H1 (cell line): ENCODE measurements at regions not wholly inside any gene's neighbourhood (a gene's known extent, or its start where the extent isn't known, plus 50 kb on each side); places are given as distances from the start of the nearest gene placed in this dataset.
"Not testable (repeated sequence)": the region's sequence is repeated elsewhere in the genome, so short reads cannot be mapped to it uniquely, and the experiment has no call there.

ENCODE experiments used
- CTCF ChIA-PET: fragments of 300-600 bp; sonication (Branson Sonifier 250); formaldehyde crosslinking; loops from one replicate; lab custom pipeline; 2021; ENCODE audit not compliant: partially characterized antibody; lab: Charles Lee
- POLR2A ChIA-PET: fragments of 300-600 bp; sonication (Branson Sonifier 250); formaldehyde crosslinking; loops from one replicate; lab custom pipeline; 2021; ENCODE audit warnings: inconsistent platforms; ENCODE audit not compliant: partially characterized antibody; lab: Charles Lee
- DNase-seq, 2 experiments: peaks; one replicate each; pipeline versions ENCODE4 v3.0.0 to v3.0.0-alpha.2; 2010 to 2022; ENCODE audit warnings: low spot score in 2 of 2, low read depth in 1 of 2, mixed read lengths in 1 of 2
- FAIRE-seq: peaks from 2 replicates; lab custom pipeline; 2011; peaks lifted over from hg19 to GRCh38; lab: Jason Lieb, UNC
- H2AFZ ChIP-seq: 2 replicates; pipeline ENCODE4 v1.8.1; 2012; ENCODE audit warnings: low read length, inconsistent platforms
- H2AK5ac ChIP-seq: 2 replicates; pipeline ENCODE4 v1.6.1; 2013; ENCODE audit warnings: low read depth, low read length
- H2BK120ac ChIP-seq: replicated peaks from 2 replicates; pipeline ENCODE3; 2013; ENCODE audit warnings: low read depth, low read length, inconsistent platforms
- H2BK12ac ChIP-seq: 2 replicates; pipeline ENCODE4 v1.6.1; 2013; ENCODE audit warnings: low read depth, low read length
- H2BK15ac ChIP-seq: 2 replicates; pipeline ENCODE4 v1.6.1; 2013; ENCODE audit warnings: low read length
- H2BK20ac ChIP-seq: 2 replicates; pipeline ENCODE4 v1.6.1; 2013; ENCODE audit warnings: low read length
- H2BK5ac ChIP-seq: 2 replicates; pipeline ENCODE4 v1.6.1; 2013; ENCODE audit warnings: low read depth, low read length
- H3K14ac ChIP-seq: 2 replicates; pipeline ENCODE4 v1.6.1; 2013; ENCODE audit warnings: inconsistent platforms; ENCODE audit not compliant: insufficient read length
- H3K18ac ChIP-seq: 2 replicates; pipeline ENCODE4 v1.6.1; 2013; ENCODE audit warnings: low read length; ENCODE audit errors: extremely low read depth
- H3K23ac ChIP-seq: 2 replicates; pipeline ENCODE4 v1.6.1; 2013; ENCODE audit warnings: inconsistent platforms; ENCODE audit not compliant: insufficient read length
- H3K23me2 ChIP-seq: 2 replicates; pipeline ENCODE4 v1.6.1; 2013; ENCODE audit warnings: low read depth, low read length
- H3K27ac ChIP-seq: 2 replicates; pipeline ENCODE4 v1.6.1; 2011; ENCODE audit warnings: low read depth, low read length, inconsistent platforms
- H3K27me3 ChIP-seq, 4 experiments: replicated peaks in 1 of 4; 1 replicate in 1 of 4; 2 replicates in 3 of 4; pipeline versions ENCODE4 v1.6.1 to v1.8.1; 2011 to 2013; ENCODE audit warnings: low read length in 3 of 4, mild to moderate bottlenecking in 3 of 4, inconsistent platforms in 2 of 4, mixed read lengths in 2 of 4, moderate library complexity in 1 of 4; ENCODE audit not compliant: control insufficient read depth in 3 of 4, insufficient read depth in 3 of 4; ENCODE audit errors: extremely low read depth in 1 of 4
- H3K36me3 ChIP-seq, 4 experiments: 2 replicates each; pipeline versions ENCODE4 v1.6.1 to v1.8.1; 2011 to 2013; ENCODE audit warnings: mild to moderate bottlenecking in 4 of 4, low read length in 3 of 4, moderate library complexity in 2 of 4, control low read depth in 1 of 4, inconsistent platforms in 1 of 4; ENCODE audit not compliant: insufficient read depth in 4 of 4, control insufficient read depth in 2 of 4
- H3K4ac ChIP-seq: replicated peaks from 2 replicates; pipeline ENCODE3; 2013; ENCODE audit warnings: low read length, low read depth, mixed read lengths, inconsistent platforms; ENCODE audit not compliant: insufficient read length
- H3K4me1 ChIP-seq, 4 experiments: replicated peaks in 1 of 4; 1 replicate in 1 of 4; 2 replicates in 3 of 4; pipeline versions ENCODE4 v1.6.1 to v1.8.1; 2011 to 2013; ENCODE audit warnings: low read length in 3 of 4, inconsistent platforms in 2 of 4, mixed read lengths in 1 of 4; ENCODE audit not compliant: insufficient read depth in 4 of 4, control insufficient read depth in 3 of 4
- H3K4me2 ChIP-seq, 2 experiments: 2 replicates each; pipeline versions ENCODE4 v1.6.1 to v1.8.1; 2011 to 2013; ENCODE audit warnings: low read depth in 2 of 2, low read length in 2 of 2, control low read depth in 1 of 2, inconsistent platforms in 1 of 2, mild to moderate bottlenecking in 1 of 2; ENCODE audit not compliant: insufficient read depth in 1 of 2
- H3K4me3 ChIP-seq, 4 experiments: fragments of 200-600, 300-600 bp in 1 of 4; sonication (generic), shearing (Covaris generic), sonication (Bioruptor Twin) in 1 of 4; 2 replicates each; pipeline versions ENCODE4 v1.5.1 to v1.8.1; 2011 to 2016; ENCODE audit warnings: low read length in 4 of 4, low read depth in 3 of 4, control low read depth in 2 of 4, inconsistent platforms in 2 of 4, mild to moderate bottlenecking in 2 of 4, mixed read lengths in 1 of 4, moderate library complexity in 1 of 4; ENCODE audit not compliant: insufficient read depth in 2 of 4; ENCODE audit errors: extremely low read depth in 1 of 4
- H3K56ac ChIP-seq: replicated peaks from 2 replicates; pipeline ENCODE3; 2013; ENCODE audit warnings: low read depth, mild to moderate bottlenecking, mixed read lengths, low read length, inconsistent platforms; ENCODE audit not compliant: insufficient read length
- H3K79me1 ChIP-seq: 2 replicates; pipeline ENCODE4 v1.6.1; 2013; ENCODE audit warnings: low read depth, low read length, control low read depth
- H3K79me2 ChIP-seq, 2 experiments: 2 replicates each; pipeline versions ENCODE4 v1.6.1 to v1.8.1; 2012 to 2013; ENCODE audit warnings: low read length in 2 of 2, mild to moderate bottlenecking in 2 of 2, inconsistent platforms in 1 of 2; ENCODE audit not compliant: insufficient read depth in 2 of 2, control insufficient read depth in 1 of 2
- H3K9ac ChIP-seq, 4 experiments: replicated peaks in 1 of 4; 1 replicate in 1 of 4; 2 replicates in 3 of 4; pipeline versions ENCODE4 v1.6.1 to v1.8.1; 2011 to 2013; ENCODE audit warnings: low read depth in 3 of 4, low read length in 3 of 4, control low read depth in 2 of 4, mild to moderate bottlenecking in 2 of 4, moderate library complexity in 2 of 4, inconsistent platforms in 1 of 4; ENCODE audit errors: extremely low read depth in 1 of 4
- H3K9me3 ChIP-seq, 2 experiments: 2 replicates each; pipeline versions ENCODE4 v1.6.1 to v1.8.1; 2012 to 2013; ENCODE audit warnings: mild to moderate bottlenecking in 2 of 2, moderate library complexity in 2 of 2, control low read depth in 1 of 2, inconsistent platforms in 1 of 2, low read depth in 1 of 2, low read length in 1 of 2, mixed read lengths in 1 of 2; ENCODE audit not compliant: insufficient read depth in 2 of 2
- H4K20me1 ChIP-seq, 2 experiments: replicated peaks in 1 of 2; 2 replicates each; pipeline versions ENCODE3 to v1.8.1; 2011 to 2013; ENCODE audit warnings: inconsistent platforms in 2 of 2, low read length in 2 of 2, mild to moderate bottlenecking in 1 of 2; ENCODE audit not compliant: insufficient read depth in 2 of 2, control insufficient read depth in 1 of 2
- H4K5ac ChIP-seq: 2 replicates; pipeline ENCODE4 v1.6.1; 2013; ENCODE audit warnings: low read length, low read depth, mixed read lengths, inconsistent platforms; ENCODE audit not compliant: insufficient read length
- H4K8ac ChIP-seq: 2 replicates; pipeline ENCODE4 v1.8.0; 2013; ENCODE audit warnings: mild to moderate bottlenecking, moderate library complexity, low read length, inconsistent platforms; ENCODE audit not compliant: insufficient read depth; ENCODE audit errors: extremely low read depth
- H4K91ac ChIP-seq: replicated peaks from 2 replicates; pipeline ENCODE3; 2013; ENCODE audit warnings: low read length, mixed read lengths, inconsistent platforms; ENCODE audit not compliant: insufficient read length
- CEBPB ChIP-seq: IDR thresholded peaks from 2 replicates; pipeline ENCODE4 v1.6.1; 2012; ENCODE audit warnings: low read depth, low read length
- SIX5 ChIP-seq: IDR thresholded peaks from 2 replicates; pipeline ENCODE4 v1.6.1; 2011; ENCODE audit warnings: mild to moderate bottlenecking, low read depth, low read length
- TBP ChIP-seq: IDR thresholded peaks from 2 replicates; pipeline ENCODE4 v1.6.1; 2011; ENCODE audit warnings: low read depth, low read length, improper control_type of control experiment
- TEAD4 ChIP-seq: IDR thresholded peaks from 2 replicates; pipeline ENCODE4 v1.6.1; 2012; ENCODE audit warnings: low read depth, low read length, inconsistent platforms, mixed read lengths
- WGBS, 2 experiments: shearing (Covaris generic) in 1 of 2; methylation state at CpG; one replicate each; pipeline versions ENCODE4 v1.1.6 to v1.1.7; 2013 to 2015; ENCODE audit warnings: low lambda C conversion rate in 2 of 2, mixed read lengths in 2 of 2, inconsistent platforms in 1 of 2, low coverage in 1 of 2, missing lambda C conversion rate in 1 of 2; ENCODE audit not compliant: insufficient replicate concordance in 2 of 2, insufficient coverage in 1 of 2, insufficient read length in 1 of 2; ENCODE audit errors: extremely low coverage in 1 of 2, missing lambda C conversion rate in 1 of 2; 5-methylcytosine and 5-hydroxymethylcytosine counted together
- TF ChIP-seq, protein P1 (sequence below): IDR thresholded peaks from 2 replicates; pipeline ENCODE4 v1.6.1; 2011; ENCODE audit warnings: low read length, improper control_type of control experiment
- TF ChIP-seq, protein P2 (sequence below), 3 experiments: IDR thresholded peaks; 1 replicate in 2 of 3; 2 replicates in 1 of 3; pipeline versions ENCODE4 v1.5.1 to v1.6.1; 2011; ENCODE audit warnings: low read length in 3 of 3, mild to moderate bottlenecking in 3 of 3, inconsistent platforms in 2 of 3, low read depth in 1 of 3, moderate library complexity in 1 of 3; ENCODE audit not compliant: insufficient read depth in 1 of 3; ENCODE audit errors: control extremely low read depth in 1 of 3
- TF ChIP-seq, protein P3 (sequence below): IDR thresholded peaks from 2 replicates; pipeline ENCODE4 v1.6.1; 2011; ENCODE audit warnings: low read depth, mild to moderate bottlenecking, low read length; ENCODE audit not compliant: insufficient read depth

DNA sequence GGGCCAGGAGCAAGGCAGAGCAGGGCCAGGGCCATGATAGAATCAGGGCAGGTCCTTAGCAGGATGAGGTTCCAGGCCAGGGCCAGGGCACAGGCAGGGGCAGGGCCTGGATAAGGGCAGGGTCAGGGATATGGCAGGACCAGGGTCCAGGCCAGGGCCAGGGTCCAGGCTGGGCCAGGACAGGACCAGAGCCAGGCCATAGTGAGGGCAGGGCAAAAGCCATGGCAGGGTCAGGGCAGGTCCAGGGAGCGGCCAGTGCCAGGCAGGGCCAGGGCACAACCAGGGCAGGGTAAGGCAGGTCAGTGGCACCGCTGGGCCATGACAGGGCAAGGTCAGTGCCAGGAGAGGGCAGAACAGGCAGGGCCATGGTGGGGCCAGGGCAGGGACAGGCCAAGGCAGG is 152.2 kb downstream of the LIPI start (continued):
- TF ChIP-seq, protein P1, sequence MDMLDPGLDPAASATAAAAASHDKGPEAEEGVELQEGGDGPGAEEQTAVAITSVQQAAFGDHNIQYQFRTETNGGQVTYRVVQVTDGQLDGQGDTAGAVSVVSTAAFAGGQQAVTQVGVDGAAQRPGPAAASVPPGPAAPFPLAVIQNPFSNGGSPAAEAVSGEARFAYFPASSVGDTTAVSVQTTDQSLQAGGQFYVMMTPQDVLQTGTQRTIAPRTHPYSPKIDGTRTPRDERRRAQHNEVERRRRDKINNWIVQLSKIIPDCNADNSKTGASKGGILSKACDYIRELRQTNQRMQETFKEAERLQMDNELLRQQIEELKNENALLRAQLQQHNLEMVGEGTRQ: no peak
- no peak for TF ChIP-seq TEAD4
- TF ChIP-seq, protein P2, sequence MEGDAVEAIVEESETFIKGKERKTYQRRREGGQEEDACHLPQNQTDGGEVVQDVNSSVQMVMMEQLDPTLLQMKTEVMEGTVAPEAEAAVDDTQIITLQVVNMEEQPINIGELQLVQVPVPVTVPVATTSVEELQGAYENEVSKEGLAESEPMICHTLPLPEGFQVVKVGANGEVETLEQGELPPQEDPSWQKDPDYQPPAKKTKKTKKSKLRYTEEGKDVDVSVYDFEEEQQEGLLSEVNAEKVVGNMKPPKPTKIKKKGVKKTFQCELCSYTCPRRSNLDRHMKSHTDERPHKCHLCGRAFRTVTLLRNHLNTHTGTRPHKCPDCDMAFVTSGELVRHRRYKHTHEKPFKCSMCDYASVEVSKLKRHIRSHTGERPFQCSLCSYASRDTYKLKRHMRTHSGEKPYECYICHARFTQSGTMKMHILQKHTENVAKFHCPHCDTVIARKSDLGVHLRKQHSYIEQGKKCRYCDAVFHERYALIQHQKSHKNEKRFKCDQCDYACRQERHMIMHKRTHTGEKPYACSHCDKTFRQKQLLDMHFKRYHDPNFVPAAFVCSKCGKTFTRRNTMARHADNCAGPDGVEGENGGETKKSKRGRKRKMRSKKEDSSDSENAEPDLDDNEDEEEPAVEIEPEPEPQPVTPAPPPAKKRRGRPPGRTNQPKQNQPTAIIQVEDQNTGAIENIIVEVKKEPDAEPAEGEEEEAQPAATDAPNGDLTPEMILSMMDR (IDR thresholded peaks at IDR 0.05; ENCODE audit: control extremely low read depth in 1 of 3, insufficient read depth in 1 of 3, low read depth in 1 of 3, low read length in 3 of 3): no peak
- TF ChIP-seq TBP: no peak
- TF ChIP-seq SIX5: no peak
- TF ChIP-seq CEBPB: no peak
- TF ChIP-seq, protein P3, sequence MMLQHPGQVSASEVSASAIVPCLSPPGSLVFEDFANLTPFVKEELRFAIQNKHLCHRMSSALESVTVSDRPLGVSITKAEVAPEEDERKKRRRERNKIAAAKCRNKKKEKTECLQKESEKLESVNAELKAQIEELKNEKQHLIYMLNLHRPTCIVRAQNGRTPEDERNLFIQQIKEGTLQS: no peak

DNA sequence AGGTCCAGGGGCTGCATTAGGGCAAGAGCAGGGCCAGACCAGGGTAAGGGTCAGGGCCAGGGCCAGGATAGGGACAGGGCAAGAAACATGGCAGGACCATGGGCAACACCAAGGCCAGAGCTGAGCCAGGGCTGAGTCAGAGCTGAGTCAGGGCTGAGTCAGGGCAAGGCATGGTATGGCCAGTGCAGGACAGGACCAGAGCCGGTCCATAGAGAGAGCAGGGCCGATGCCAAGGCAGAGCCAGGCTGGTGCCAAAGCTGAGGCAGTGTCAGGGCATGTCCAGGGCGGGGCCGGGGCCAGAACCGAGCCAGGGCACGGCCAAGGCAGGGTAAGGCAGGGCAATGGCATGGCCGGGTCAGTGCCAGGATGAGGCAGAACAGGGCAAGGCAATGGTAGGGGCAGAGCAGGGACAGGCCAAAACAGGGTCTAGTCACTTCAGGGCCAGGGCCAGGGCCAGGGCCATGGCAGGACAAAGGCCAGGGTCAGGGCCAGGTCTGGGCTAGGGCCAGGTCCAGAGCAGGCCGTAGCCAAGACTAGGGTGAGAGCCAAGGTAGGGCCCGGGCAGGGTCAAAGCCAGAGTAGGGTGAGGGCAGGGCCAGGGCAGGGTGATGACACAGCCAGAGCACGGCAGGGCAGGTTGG is 152.8 kb downstream of the LIPI start:
- H3K27me3 ChIP-seq, FAIRE-seq, POLR2A ChIA-PET, H3K9ac ChIP-seq, H3K4me2 ChIP-seq, H3K56ac ChIP-seq, CTCF ChIA-PET, H3K4me3 ChIP-seq, H3K23ac ChIP-seq, H3K9me3 ChIP-seq, H3K27ac ChIP-seq, H3K14ac ChIP-seq, H4K8ac ChIP-seq, DNase-seq, H4K91ac ChIP-seq, H3K4ac ChIP-seq, H3K36me3 ChIP-seq, H3K18ac ChIP-seq, H2BK12ac ChIP-seq, H2AFZ ChIP-seq, H2BK20ac ChIP-seq, H2AK5ac ChIP-seq, H4K5ac ChIP-seq, H3K23me2 ChIP-seq, H2BK120ac ChIP-seq, H2BK15ac ChIP-seq, H3K4me1 ChIP-seq: not testable (repeated sequence)
- whole genome bisulfite sequencing, 2 experiments: 66% methylated on average over 9 of the region's 10 CpGs; no CpG with 5 or more reads in 1 of the 2 experiments
- Histone ChIP-seq H4K20me1 (peaks cover 3 to 11% of the 10 kb centered on the region in 2 experiments), H3K79me2 (peaks cover 0 to 41% of the 10 kb centered on the region in 2 experiments; a peak in 3 of 4 replicates), H2BK5ac (peak overlapping the region; percentile 78; the same call in 1 of the 2 replicates), H3K79me1 (peaks cover 11% of the 10 kb centered on the region)
